GM19328 (cell line): ENCODE measurements at regions not wholly inside any gene's neighbourhood (a gene's known extent, or its start where the extent isn't known, plus 50 kb on each side); places are given as distances from the start of the nearest gene placed in this dataset.
"Not testable (repeated sequence)": the region's sequence is repeated elsewhere in the genome, so short reads cannot be mapped to it uniquely, and the experiment has no call there.

Experiments
- ATAC-seq: cut with Tn5 transposase; IDR thresholded peaks from one replicate; pipeline ENCODE4 v1.9.1; 2021; ENCODE audit warnings: mild to moderate bottlenecking, moderate library complexity; ENCODE audit not compliant: unreplicated experiment

DNA sequence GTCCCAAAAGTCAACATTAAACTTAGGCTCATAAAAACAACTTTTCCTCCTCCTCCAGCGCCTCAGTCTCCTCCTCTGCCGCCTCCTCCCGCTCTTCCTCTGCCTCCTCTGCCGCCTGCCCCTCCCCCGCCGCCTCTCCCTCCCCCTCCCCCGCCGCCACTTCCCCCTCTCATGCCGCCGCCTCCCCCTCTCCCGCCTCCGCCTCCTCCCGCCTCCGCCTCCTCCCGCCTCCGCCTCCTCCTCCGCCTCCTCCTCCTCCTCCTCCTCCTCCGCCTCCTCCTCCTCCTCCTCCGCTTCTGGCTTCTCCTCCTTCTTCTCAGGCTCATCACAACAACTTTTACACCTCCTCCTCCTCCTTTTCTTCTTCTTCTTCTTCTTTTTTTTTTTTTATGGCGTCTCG, 599.9 kb downstream of the TMEM182 start:
- no peak for ATAC-seq

DNA sequence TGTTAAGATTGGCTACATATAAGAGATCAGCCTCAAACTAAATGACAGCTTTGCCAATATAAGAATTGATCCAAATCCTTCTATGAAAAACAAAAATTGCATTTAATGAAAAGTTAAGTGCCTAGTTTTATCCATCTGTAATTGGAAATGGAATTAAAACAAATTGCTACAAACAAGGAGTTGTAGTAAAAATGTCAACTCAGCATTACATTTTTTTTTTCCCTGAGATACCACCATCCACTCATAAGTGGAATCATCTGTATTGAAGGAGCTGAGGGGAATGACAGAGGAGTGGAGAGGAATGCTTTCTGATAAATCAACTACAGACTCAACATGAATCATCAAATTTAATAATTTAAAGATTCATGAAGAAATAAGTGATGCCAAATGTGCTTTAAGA, 601.8 kb downstream of the TMEM182 start:
- ATAC-seq = no peak

- ATAC-seq = no peak
Observed at GRCh38 chr2:103364177-103364576, 602.3 kb downstream of the TMEM182 start.

GRCh38 chr2:103365071-103365470, 603.2 kb downstream of the TMEM182 start:
- ATAC-seq = no peak

GRCh38 chr2:103367877-103368276, 606.0 kb downstream of the TMEM182 start:
- ATAC-seq = no peak

GRCh38 chr2:103383541-103383940, 621.7 kb downstream of the TMEM182 start:
- no peak for ATAC-seq

GRCh38 chr2:103386872-103387271, 625.0 kb downstream of the TMEM182 start:
- no peak for ATAC-seq

DNA sequence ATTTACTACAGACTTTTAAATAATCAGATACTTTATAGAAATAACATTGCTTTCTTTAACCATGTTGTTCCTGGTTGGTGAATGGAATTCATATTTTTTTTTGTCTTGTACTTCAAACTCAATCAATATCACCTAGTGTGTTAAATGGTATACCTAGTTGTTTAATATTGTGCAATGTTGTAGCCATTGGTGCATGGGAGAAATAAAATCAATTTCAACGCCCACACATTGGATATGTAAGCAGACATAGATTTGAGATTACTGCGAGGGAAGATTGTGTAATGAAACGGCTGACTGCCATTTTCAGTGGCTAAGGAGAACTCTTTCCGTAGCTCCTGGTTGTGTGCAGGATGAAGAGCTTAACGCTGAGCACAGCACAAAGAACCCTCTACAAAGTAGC, 626.1 kb downstream of the TMEM182 start:
- no peak for ATAC-seq

GRCh38 chr2:103396152-103396551, 634.3 kb downstream of the TMEM182 start:
- no peak for ATAC-seq

DNA sequence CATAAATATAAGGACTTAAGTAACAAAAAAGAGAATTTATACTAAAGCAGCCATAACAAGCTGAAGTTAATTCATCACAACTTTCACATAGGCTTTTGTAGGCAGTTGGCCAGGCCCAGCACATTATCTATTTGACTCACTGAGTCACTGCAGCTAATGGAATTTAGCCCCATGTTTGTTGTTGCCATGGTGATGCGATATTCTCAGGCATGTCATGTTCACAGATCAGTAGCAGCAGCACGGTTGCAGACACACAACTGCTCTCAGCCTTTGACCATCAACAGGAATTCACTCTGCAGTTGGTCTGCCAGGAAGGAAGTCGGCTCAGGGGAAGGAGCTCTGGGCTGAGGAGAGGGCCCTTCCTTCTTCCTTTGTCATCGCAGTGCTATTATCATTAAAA, 639.8 kb downstream of the TMEM182 start:
- ATAC-seq = no peak

- no peak for ATAC-seq
Observed at GRCh38 chr2:103402336-103402735, 640.5 kb downstream of the TMEM182 start.

DNA sequence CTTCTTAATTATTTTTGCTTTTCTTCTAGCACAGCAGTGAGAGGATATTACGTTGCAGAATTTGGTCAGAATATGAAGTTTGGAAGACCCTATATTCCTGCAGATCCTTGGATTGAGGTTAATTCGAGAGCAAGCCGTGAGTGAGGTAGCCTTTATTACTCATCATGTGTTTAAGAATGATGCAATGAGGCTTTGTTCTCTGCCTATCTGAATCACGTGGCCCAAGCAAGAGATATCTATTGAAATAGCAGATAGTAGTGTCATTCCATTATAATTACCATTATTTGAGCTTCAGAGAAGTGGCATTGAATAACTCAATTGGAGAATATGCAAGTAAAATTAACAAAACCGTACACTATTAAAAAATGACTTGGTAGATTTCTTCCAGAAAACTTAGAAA, 641.1 kb downstream of the TMEM182 start:
- no peak for ATAC-seq

DNA sequence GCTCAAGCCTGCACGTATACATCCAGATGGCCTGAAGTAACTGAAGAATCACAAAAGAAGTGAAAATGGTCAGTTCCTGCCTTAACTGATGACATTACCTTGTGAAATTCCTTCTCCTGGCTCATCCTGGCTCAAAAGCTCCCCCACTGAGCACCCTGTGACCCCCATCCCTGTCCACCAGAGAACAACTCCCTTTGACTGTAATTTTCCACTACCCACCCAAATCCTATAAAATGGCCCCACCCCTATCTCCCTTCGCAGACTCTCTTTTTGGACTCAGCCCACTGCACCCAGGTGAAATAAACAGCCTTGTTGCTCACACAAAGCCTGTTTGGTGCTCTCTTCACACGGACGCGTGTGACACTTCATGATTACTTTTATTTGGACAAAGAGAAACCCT, 641.6 kb downstream of the TMEM182 start:
- not testable (repeated sequence) for ATAC-seq

DNA sequence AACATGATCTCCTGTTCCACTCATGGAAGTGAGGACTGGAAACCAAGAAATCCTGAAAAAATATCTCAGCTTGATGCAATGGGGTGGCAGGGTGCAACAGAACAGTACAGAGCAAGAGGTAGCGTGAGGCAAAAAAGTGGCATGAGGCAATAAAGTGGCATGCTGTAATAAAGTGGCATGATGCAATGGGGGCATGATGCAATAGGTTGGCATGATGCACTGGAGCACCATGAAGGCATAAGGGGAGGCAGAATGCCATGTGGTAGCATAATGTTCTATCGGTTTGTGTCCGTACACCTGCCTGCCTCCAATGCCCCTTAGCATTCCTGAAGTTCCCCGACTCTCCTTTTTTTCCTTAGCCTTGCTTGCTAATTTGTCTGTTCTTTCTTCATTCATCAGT, 648.4 kb downstream of the TMEM182 start:
- no peak for ATAC-seq

DNA sequence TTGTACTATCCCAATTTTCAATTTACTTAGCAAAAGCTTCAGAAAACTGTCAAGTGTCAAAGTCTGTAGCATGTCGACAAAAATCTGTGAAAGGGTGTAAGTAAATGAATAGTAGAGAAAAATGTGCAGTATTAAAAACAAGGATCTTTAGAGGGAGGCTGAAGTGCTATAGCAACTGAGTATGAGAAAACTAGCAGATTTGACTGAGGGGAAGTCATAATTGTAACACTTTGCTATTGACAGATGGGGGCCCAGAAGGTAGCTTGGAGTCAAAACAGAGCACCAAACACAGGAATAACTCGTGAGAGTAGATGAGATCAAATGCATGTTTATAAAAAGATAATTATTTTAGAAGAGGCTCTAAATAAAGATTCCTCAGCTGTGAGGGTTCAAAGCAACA, 657.7 kb downstream of the TMEM182 start:
- ATAC-seq = no peak

DNA sequence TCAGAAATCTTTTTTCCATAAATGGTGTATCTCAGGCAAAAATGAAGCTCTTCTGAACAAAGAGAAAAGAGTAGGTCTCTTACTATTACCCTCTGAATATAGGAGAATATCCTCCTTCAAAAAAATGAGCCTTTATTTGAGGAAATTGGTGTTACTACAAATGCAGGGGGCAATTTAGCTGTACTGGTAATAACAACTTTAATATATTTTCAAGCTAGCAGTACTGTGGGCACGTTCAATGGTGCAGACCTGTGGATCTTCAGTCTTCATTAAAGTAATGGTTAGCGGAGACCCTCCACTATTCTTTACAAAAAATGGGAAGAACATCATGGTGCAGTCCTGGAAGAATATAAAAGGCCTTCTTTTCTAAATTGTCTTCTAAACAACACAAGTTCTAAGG, 661.3 kb downstream of the TMEM182 start:
- ATAC-seq = no peak

DNA sequence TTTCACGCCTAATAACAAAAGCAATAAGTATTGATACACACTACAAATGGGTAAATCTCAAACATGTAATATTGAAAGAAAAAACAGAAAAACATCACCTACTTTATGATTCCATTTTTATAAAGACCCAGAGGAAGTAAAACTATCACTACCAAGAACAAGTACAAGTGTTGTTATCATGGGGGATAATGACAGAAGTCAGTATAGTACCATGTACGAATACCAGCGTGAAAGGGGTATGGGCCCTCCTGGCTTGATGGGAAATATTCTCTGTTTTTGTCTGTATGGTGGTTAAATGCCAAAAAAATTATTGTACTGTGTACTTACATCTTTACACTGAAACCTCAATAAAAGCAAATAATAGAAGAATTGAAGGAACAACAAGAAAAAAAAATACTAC, 665.7 kb downstream of the TMEM182 start:
- no peak for ATAC-seq

GRCh38 chr2:103430191-103430590, 668.4 kb downstream of the TMEM182 start:
- ATAC-seq = no peak

- no peak for ATAC-seq
Observed at GRCh38 chr2:103435010-103435409, 673.2 kb downstream of the TMEM182 start.

DNA sequence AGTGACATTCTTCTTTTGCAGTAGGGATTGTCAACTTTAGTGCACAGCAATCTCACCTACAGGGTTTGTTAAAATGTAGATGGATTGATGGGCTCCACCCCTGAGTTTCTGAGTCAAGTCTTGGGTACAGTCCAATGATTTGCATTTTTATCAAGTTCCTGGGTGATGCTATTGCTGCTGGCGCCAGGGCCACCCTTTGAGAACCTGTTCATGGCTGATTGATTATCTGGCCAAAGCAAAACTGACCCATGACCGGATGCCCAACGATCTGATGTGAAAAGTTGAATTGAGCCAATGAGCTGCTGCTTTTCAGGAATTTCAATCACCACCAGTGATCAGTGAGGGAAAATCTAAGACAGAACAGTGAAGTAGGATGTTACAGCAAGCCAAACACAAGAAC, 675.3 kb downstream of the TMEM182 start:
- no peak for ATAC-seq

DNA sequence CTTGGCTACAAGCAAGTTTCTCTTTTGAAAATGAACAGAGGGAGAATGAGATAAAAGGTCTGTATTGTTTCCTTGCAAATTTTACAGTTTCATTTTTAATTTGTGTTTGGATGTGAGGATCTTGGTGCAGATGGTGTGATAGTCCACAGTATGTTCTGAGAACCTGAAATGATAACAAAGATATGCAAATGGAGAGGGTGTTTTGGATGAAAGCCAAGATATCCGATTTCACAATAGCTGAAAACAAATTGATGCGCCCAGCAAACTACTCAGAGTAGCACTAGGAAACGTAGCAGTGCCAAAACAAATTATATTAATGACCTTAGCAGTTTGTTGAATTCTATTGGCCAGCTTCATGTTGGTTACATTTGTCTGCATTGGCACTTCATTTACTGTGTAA, 683.5 kb downstream of the TMEM182 start:
- ATAC-seq = no peak

DNA sequence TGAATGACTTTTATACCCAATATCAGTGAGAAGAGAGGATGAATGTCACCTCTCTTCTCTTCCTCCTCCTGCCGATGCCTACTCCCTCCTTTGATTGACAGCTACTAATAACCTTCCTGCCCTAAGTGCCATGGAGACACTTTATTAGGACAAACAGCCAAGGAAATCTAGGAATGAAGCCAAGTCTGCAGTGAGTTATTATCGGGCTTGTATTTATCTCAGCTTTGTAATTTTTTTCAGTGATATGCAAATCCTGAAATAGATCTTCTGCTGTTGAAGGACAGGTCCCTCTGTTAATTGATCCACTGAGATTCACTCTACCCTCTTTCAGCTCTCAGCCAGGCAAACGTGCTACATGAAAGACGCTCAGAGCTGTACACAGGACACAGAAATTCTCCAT, 686.7 kb downstream of the TMEM182 start:
- ATAC-seq = no peak

DNA sequence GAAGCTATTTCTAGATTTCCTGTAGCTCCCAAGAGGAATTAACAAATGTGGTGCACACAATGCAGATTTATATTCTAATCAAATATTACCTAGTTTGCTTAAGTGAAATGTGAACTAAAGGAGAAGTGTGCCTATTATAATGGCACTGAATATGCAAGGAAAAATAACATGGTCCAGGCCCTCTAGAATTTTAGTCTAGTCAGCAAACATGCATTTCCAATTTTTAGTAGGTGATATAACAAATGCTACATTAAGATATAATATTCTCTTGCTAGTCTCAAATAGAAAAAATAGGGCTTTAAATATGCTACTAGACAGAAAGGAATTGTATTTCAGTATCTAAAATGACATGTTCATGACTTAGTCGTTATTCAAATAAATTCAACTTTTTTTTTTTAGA, 689.5 kb downstream of the TMEM182 start:
- ATAC-seq = no peak

GRCh38 chr2:103459283-103459682, 697.5 kb downstream of the TMEM182 start:
- no peak for ATAC-seq
